ENCODE measurements at regions not wholly inside any gene's neighbourhood (a gene's known extent, or its start where the extent isn't known, plus 50 kb on each side); places are given as distances from the start of the nearest gene placed in this dataset.

DNA sequence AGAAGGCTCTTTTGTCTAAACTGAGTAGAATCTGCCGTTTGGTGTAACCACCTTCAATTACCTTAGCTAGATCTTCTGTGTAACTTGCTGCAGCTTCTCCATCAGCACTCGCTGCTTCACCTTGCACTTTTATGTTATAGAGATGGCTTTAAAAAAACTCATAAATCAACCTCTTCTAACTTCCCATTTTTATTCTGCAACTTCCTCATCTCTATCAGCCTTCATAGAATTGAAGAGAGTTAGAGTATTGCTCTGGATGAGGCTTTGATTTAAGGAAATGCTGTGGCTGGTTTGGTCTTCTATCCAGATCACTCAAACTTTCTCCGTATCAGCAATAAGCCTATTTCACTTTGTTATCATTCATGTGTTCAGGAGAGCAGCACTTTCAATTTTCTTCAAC is 1131.9 kb upstream of the CELF2 start:
- Histone ChIP-seq H3K36me3 (no peaks in the 10 kb centered on the region), H3K4me3 (no peak overlapping the region), H3K27me3 (no peaks in the 10 kb centered on the region), H3K27ac (no peak overlapping the region), H3K9me3 (peaks cover 0 to 15% of the 10 kb centered on the region in 2 donors), H3K4me1 (no peaks in the 10 kb centered on the region)
- no peak for DNase-seq (ENCODE audit: low spot score)
- TF ChIP-seq CTCF (IDR thresholded peaks at IDR 0.05) = no peak

GRCh38 chr10:9886772-9887171 is 1130.9 kb upstream of the CELF2 start:
- H3K27me3 ChIP-seq = no peaks in the 10 kb centered on the region
- H3K4me3 ChIP-seq = no peak overlapping the region
- H3K4me1 ChIP-seq = no peaks in the 10 kb centered on the region
- H3K9me3 ChIP-seq = peaks cover 0 to 14% of the 10 kb centered on the region in 2 donors
- no peak for TF ChIP-seq CTCF (IDR thresholded peaks at IDR 0.05)
- H3K36me3 ChIP-seq = no peaks in the 10 kb centered on the region
- no peak overlapping the region for H3K27ac ChIP-seq
- DNase-seq (ENCODE audit: low spot score) = no peak

GRCh38 chr10:9895453-9895852 is 1122.2 kb upstream of the CELF2 start:
- no peak for TF ChIP-seq CTCF (IDR thresholded peaks at IDR 0.05)
- no peak for DNase-seq (ENCODE audit: low spot score)
- Histone ChIP-seq H3K36me3 (no peaks in the 10 kb centered on the region), H3K27ac (no peak overlapping the region), H3K27me3 (no peaks in the 10 kb centered on the region), H3K9me3 (peaks cover 0 to 3% of the 10 kb centered on the region in 2 donors), H3K4me1 (no peaks in the 10 kb centered on the region), H3K4me3 (no peak overlapping the region)

GRCh38 chr10:9895981-9896380 is 1121.7 kb upstream of the CELF2 start:
- Histone ChIP-seq H3K4me1 (no peaks in the 10 kb centered on the region), H3K9me3 (peaks cover 0 to 3% of the 10 kb centered on the region in 2 donors), H3K4me3 (no peak overlapping the region), H3K36me3 (no peaks in the 10 kb centered on the region), H3K27me3 (no peaks in the 10 kb centered on the region), H3K27ac (no peak overlapping the region)
- TF ChIP-seq CTCF (IDR thresholded peaks at IDR 0.05) = no peak
- DNase-seq (ENCODE audit: low spot score) = no peak

- TF ChIP-seq CTCF (IDR thresholded peaks at IDR 0.05) = no peak
- H3K4me3 ChIP-seq = no peak overlapping the region
- no peak for DNase-seq (ENCODE audit: low spot score)
- no peak overlapping the region for H3K27ac ChIP-seq
- H3K36me3 ChIP-seq = no peaks in the 10 kb centered on the region
- H3K9me3 ChIP-seq = no peaks in the 10 kb centered on the region
- no peaks in the 10 kb centered on the region for H3K27me3 ChIP-seq
- H3K4me1 ChIP-seq = no peaks in the 10 kb centered on the region
Measured at GRCh38 chr10:9898633-9899395, 1118.9 kb upstream of the CELF2 start.

- Histone ChIP-seq H3K27ac (no peak overlapping the region), H3K4me1 (no peaks in the 10 kb centered on the region), H3K27me3 (no peaks in the 10 kb centered on the region), H3K4me3 (no peak overlapping the region), H3K36me3 (no peaks in the 10 kb centered on the region), H3K9me3 (peaks cover 0 to 2% of the 10 kb centered on the region in 2 donors)
- TF ChIP-seq CTCF (IDR thresholded peaks at IDR 0.05) = no peak
- no peak for DNase-seq (ENCODE audit: low spot score)
Measured at GRCh38 chr10:9900751-9901150, 1116.9 kb upstream of the CELF2 start.

Data from right atrium auricular region (tissue), 2 donors.